GM13976 (cell line): ENCODE measurements at regions not wholly inside any gene's neighbourhood (a gene's known extent, or its start where the extent isn't known, plus 50 kb on each side); places are given as distances from the start of the nearest gene placed in this dataset.

ENCODE experiments used
- DNase-seq: peaks from one replicate; pipeline ENCODE4 v3.0.0; 2012; ENCODE audit warnings: low spot score
- in situ Hi-C: fragments of 300-500 bp; cut with MboI; formaldehyde crosslinking; loops from one replicate; pipeline ENCODE4 v1.12.0; 2022; ENCODE audit warnings: low sequenced_read_pairs, mixed read lengths, inconsistent platforms; ENCODE audit not compliant: unreplicated experiment
- TF ChIP-seq, protein P1 (sequence below): IDR thresholded peaks from 2 replicates; pipeline ENCODE4 v1.5.1; 2012; ENCODE audit warnings: borderline replicate concordance, mild to moderate bottlenecking; ENCODE audit not compliant: insufficient read depth; ENCODE audit errors: extremely low read depth, missing control alignments, control extremely low read depth

DNA sequence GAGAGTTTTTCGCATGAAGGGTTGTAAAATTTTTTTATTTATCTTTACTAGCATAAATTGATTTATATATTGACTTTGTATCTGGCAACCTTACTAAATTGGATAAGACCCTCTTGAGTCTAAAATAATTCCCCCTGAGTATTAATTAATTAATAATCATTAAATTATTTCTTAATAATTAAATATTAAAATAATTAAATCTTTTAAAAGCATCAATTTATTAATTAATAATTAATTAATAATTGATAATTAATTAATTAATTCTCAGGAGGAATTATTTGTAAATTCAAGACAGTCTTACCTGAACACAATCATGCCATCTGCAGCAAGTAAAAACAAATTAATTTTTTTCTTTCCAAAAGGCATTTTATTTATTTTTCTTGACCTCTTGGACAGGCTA lies 370.4 kb upstream of the PTPRD start:
- in situ Hi-C loops: no loop called here
- TF ChIP-seq, protein P1, sequence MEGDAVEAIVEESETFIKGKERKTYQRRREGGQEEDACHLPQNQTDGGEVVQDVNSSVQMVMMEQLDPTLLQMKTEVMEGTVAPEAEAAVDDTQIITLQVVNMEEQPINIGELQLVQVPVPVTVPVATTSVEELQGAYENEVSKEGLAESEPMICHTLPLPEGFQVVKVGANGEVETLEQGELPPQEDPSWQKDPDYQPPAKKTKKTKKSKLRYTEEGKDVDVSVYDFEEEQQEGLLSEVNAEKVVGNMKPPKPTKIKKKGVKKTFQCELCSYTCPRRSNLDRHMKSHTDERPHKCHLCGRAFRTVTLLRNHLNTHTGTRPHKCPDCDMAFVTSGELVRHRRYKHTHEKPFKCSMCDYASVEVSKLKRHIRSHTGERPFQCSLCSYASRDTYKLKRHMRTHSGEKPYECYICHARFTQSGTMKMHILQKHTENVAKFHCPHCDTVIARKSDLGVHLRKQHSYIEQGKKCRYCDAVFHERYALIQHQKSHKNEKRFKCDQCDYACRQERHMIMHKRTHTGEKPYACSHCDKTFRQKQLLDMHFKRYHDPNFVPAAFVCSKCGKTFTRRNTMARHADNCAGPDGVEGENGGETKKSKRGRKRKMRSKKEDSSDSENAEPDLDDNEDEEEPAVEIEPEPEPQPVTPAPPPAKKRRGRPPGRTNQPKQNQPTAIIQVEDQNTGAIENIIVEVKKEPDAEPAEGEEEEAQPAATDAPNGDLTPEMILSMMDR: no peak
- DNase-seq: no peak

DNA sequence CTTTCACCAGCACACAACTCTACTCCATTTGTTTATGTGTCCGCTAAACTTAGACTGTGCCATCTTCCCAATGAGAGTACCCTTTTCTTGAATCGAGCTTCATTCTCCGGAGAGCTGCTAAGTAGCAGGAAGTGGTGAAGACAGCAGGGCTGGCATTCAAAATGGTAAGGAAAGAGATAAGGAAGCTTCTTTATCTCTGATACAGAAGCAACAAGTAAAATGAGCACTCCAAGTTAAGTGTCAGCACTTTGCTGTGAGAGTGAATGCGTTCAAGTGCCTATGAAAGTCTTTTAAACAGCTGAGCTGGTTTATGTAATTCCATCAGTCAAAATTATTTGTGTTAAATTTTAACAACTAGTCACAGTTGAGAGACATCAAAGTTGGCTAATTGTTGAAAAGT lies 386.8 kb upstream of the PTPRD start:
- TF ChIP-seq, protein P1: no peak
- no peak for DNase-seq
- in situ Hi-C loops: no loop called here

GRCh38 chr9:11001546-11001945 lies 388.7 kb upstream of the PTPRD start:
- TF ChIP-seq, protein P1: no peak
- DNase-seq: no peak
- in situ Hi-C loops: no loop called here

DNA sequence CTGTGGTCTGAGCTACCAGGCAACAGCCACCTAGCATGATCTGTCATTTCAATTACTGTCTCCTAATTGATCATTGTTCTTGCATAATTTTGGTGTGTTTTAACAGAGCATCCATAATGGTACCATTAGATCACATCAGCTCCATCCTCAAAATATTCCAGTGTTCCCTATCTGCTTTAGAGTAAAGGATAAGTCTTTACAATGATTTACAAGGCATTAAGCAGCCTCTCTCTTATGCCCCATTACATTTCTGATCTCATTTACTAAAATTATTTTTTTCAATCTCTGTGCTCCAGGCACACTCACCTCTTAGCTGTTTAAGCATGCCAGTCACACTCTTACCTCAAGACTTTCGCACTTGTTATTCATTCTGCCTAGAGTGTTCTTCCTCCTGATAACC lies 389.9 kb upstream of the PTPRD start:
- in situ Hi-C loops: no loop called here
- no peak for DNase-seq
- TF ChIP-seq, protein P1: no peak

DNA sequence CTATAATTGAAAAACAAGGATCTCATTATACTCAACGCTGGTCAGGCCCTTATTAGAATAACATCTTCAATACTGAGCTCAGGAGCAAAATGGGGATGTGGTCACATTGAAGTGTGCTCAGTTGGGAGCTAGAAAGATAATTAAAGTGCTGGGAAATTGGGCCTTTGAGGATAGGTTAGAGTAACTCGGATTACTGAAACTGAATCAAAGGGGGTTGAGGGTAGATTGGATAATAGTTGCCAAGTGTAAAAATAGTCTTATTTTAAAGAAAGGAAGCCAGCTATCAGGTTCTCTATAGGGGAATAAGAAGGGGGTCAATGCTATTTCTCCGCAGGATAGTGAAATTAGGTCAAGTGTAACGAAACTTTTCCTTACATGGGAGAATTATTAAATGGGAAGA lies 391.0 kb upstream of the PTPRD start:
- DNase-seq: no peak
- in situ Hi-C loops: no loop called here
- TF ChIP-seq, protein P1: no peak

DNA sequence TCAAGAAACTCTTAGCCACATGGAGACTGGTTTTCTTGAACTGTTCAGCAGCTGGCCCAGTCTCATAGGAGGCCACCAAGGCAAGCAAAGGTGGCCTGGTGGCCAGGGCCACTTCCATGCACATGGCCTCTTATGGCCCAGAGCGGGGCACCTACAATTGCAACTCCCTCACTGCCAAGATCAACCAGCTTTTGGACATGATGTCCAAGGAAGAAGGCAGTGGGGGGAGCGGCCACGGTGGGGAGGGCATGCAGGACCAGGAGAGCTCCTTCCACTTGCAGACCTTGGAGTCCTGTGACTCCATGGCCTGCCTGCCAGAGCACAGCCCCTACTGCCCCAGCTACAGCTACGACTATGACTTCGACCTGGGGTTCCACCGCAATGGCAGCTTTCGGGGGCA lies 398.9 kb upstream of the PTPRD start:
- in situ Hi-C loops: no loop called here
- TF ChIP-seq, protein P1: no peak
- DNase-seq: no peak

GRCh38 chr9:11016081-11016480 lies 403.3 kb upstream of the PTPRD start:
- in situ Hi-C loops: no loop called here

More at GRCh38 chr9:11016081-11016480, 403.3 kb upstream of the PTPRD start:
- DNase-seq: no peak
- TF ChIP-seq, protein P1: no peak
